A673 (cell line): ENCODE measurements at regions not wholly inside any gene's neighbourhood (a gene's known extent, or its start where the extent isn't known, plus 50 kb on each side); places are given as distances from the start of the nearest gene placed in this dataset.

ENCODE experiments used
- CTCF ChIP-seq: fragments of 300-800, 200-600 bp; sonication (generic); conservative IDR thresholded peaks from 2 replicates; pipeline ENCODE4 v1.5.1; 2017; ENCODE audit warnings: low read depth, mild to moderate bottlenecking, antibody characterized with exemption, low read length, moderate library complexity, mixed read lengths
- EZH2 ChIP-seq: fragments of 200-600 bp; sonication (generic); IDR thresholded peaks from 2 replicates; pipeline ENCODE4 v1.6.1; 2017; ENCODE audit warnings: borderline replicate concordance, low read depth, mild to moderate bottlenecking, mixed read lengths, antibody characterized with exemption, low read length; ENCODE audit not compliant: poor library complexity, severe bottlenecking

- TF ChIP-seq CTCF: peak; percentile 40; the same call in 1 of the 2 replicates
- TF ChIP-seq EZH2: no peak
These were observed 271.7 kb downstream of the RFPL4B start for GRCh38 chr6:112618849-112619248.
